Stimulated activated CD4-positive, alpha-beta T cell treated with anti-CD3 and anti-CD28 coated beads, Interleukin-12 subunit alpha, Interleukin-12 subunit beta, amount 100 ng/mL, for 24 hours (primary cell): ENCODE measurements at regions not wholly inside any gene's neighbourhood (a gene's known extent, or its start where the extent isn't known, plus 50 kb on each side); places are given as distances from the start of the nearest gene placed in this dataset.
"Not testable (repeated sequence)": the region's sequence is repeated elsewhere in the genome, so short reads cannot be mapped to it uniquely, and the experiment has no call there.

Experiments used
- DNase-seq, 2 experiments: peaks; one replicate each; pipeline ENCODE4 v3.0.0-alpha.2; 2020; ENCODE audit warnings: low read depth in 2 of 2

GRCh38 chr5:89350684-89351083 is 467.7 kb upstream of the MEF2C start:
- no peak for DNase-seq

GRCh38 chr5:89349246-89349980 is 466.4 kb upstream of the MEF2C start:
- DNase-seq = no peak

- no peak for DNase-seq
Observed at GRCh38 chr5:89346573-89346972, 463.6 kb upstream of the MEF2C start.

- DNase-seq = no peak
Observed at GRCh38 chr5:89343666-89344065, 460.7 kb upstream of the MEF2C start.

GRCh38 chr5:89342106-89342876 is 459.3 kb upstream of the MEF2C start:
- no peak for DNase-seq

- no peak for DNase-seq
Observed at GRCh38 chr5:89338935-89339334, 456.0 kb upstream of the MEF2C start.

GRCh38 chr5:89336111-89336510 is 453.1 kb upstream of the MEF2C start:
- DNase-seq = no peak

GRCh38 chr5:89330140-89330539 is 447.2 kb upstream of the MEF2C start:
- DNase-seq = no peak

GRCh38 chr5:89327608-89328007 is 444.6 kb upstream of the MEF2C start:
- DNase-seq = no peak

- no peak for DNase-seq
Observed at GRCh38 chr5:89324990-89325389, 442.0 kb upstream of the MEF2C start.

- DNase-seq = no peak
Observed at GRCh38 chr5:89320421-89321277, 437.7 kb upstream of the MEF2C start.

GRCh38 chr5:89317838-89318237 is 434.9 kb upstream of the MEF2C start:
- DNase-seq = not testable (repeated sequence)

- DNase-seq = no peak
Observed at GRCh38 chr5:89315286-89316100, 432.5 kb upstream of the MEF2C start.

GRCh38 chr5:89313804-89314588 is 431.0 kb upstream of the MEF2C start:
- DNase-seq = no peak

- DNase-seq = no peak
Observed at GRCh38 chr5:89313044-89313443, 430.1 kb upstream of the MEF2C start.

GRCh38 chr5:89309268-89309667 is 426.3 kb upstream of the MEF2C start:
- DNase-seq = no peak

- DNase-seq = no peak
Observed at GRCh38 chr5:89308606-89309040, 425.6 kb upstream of the MEF2C start.

GRCh38 chr5:89307972-89308371 is 425.0 kb upstream of the MEF2C start:
- no peak for DNase-seq

GRCh38 chr5:89307141-89307540 is 424.2 kb upstream of the MEF2C start:
- not testable (repeated sequence) for DNase-seq

GRCh38 chr5:89303033-89303480 is 420.1 kb upstream of the MEF2C start:
- DNase-seq = no peak
